HepG2 (cell line): ENCODE measurements at regions not wholly inside any gene's neighbourhood (a gene's known extent, or its start where the extent isn't known, plus 50 kb on each side); places are given as distances from the start of the nearest gene placed in this dataset.

Source experiments
- CTCF ChIP-seq: sonication (generic); formaldehyde crosslinking; IDR thresholded peaks from 2 replicates; pipeline ENCODE4 v1.5.0; 2020; ENCODE audit warnings: mild to moderate bottlenecking, missing genetic modification reagents, moderate library complexity
- EZH2 ChIP-seq: conservative IDR thresholded peaks from 2 replicates; pipeline ENCODE4 v1.6.1; 2012; ENCODE audit warnings: mild to moderate bottlenecking, low read depth, low read length, moderate library complexity
- FOSL2 ChIP-seq: sonication (generic); formaldehyde crosslinking; IDR thresholded peaks from 2 replicates; pipeline ENCODE4 v1.4.0; 2020; ENCODE audit warnings: missing genetic modification reagents
- POLR2A ChIP-seq, 2 experiments: IDR thresholded peaks; 2 replicates each; pipeline ENCODE4 v1.6.1; 2011; ENCODE audit warnings: low read depth in 2 of 2, low read length in 2 of 2, mild to moderate bottlenecking in 1 of 2, moderate library complexity in 1 of 2; ENCODE audit not compliant: insufficient read depth in 1 of 2
- TBP ChIP-seq: sonication (generic); formaldehyde crosslinking; IDR thresholded peaks from 2 replicates; pipeline ENCODE4 v1.5.0; 2020; ENCODE audit warnings: missing genetic modification reagents
- ZNF766 ChIP-seq: sonication (generic); formaldehyde crosslinking; IDR thresholded peaks from 2 replicates; pipeline ENCODE4 v1.5.0; 2020; ENCODE audit warnings: missing genetic modification reagents, borderline replicate concordance

GRCh38 chr3:23644099-23644498 lies 161.7 kb upstream of the UBE2E1 start:
- TF ChIP-seq TBP (no peak), POLR2A (IDR thresholded peaks at IDR 0.05; ENCODE audit: insufficient read depth in 1 of 2, low read depth in 2 of 2, low read length in 2 of 2) (no peak), EZH2 (no peak), CTCF (CRISPR knock-in tag) (no peak), ZNF766 (CRISPR knock-in tag) (no peak), FOSL2 (no peak)
